ENCODE measurements at regions not wholly inside any gene's neighbourhood (a gene's known extent, or its start where the extent isn't known, plus 50 kb on each side); places are given as distances from the start of the nearest gene placed in this dataset.

- DNase-seq (ENCODE audit: low spot score in 2 of 2) = no peak
- H3K4me3 ChIP-seq = no peak overlapping the region
- H3K9me3 ChIP-seq = no peaks in the 10 kb centered on the region
- TF ChIP-seq, protein P1, sequence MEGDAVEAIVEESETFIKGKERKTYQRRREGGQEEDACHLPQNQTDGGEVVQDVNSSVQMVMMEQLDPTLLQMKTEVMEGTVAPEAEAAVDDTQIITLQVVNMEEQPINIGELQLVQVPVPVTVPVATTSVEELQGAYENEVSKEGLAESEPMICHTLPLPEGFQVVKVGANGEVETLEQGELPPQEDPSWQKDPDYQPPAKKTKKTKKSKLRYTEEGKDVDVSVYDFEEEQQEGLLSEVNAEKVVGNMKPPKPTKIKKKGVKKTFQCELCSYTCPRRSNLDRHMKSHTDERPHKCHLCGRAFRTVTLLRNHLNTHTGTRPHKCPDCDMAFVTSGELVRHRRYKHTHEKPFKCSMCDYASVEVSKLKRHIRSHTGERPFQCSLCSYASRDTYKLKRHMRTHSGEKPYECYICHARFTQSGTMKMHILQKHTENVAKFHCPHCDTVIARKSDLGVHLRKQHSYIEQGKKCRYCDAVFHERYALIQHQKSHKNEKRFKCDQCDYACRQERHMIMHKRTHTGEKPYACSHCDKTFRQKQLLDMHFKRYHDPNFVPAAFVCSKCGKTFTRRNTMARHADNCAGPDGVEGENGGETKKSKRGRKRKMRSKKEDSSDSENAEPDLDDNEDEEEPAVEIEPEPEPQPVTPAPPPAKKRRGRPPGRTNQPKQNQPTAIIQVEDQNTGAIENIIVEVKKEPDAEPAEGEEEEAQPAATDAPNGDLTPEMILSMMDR (IDR thresholded peaks at IDR 0.05) = no peak
- intact Hi-C loops (cut with DNase I) = no loop called here
- no peaks in the 10 kb centered on the region for H3K36me3 ChIP-seq
- H3K27ac ChIP-seq = no peak overlapping the region
- peaks cover 0 to 12% of the 10 kb centered on the region in 2 donors for H3K4me1 ChIP-seq
- no peaks in the 10 kb centered on the region for H3K27me3 ChIP-seq
These were observed 72.8 kb upstream of the FGGY start for GRCh38 chr1:59223989-59224634.

DNA sequence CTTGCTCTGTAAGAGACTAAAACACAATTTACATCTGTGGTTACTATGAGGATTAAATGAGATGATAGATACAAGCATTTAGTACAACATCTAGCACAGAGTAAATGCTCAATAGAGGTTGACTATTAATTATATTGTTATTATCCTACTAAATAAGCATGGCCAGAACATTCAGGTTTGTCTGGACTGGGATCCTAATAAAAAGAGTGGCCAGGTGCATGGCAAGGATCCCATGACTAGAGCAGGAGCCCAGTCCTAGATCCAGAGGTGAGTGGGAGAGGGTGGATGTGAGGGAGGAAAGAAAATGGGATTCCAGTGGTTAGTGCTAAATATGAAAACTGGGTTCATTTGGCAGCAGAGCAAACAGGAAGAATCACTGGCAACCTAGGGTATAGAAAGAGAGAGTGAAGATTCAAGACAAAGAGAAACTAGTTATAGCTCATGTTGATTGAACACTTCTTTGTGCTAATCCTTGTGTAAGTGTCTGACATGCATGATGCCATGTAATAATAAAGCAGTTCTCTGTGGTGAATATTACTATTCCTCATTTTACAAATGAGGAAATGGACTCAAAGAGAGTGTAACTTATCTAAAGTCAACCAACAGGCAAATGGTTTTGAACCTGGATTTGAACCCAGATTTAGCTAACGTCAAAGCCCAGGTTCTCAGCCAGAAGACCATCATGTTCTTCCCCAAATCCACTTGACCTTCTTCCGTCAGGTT lies 71.1 kb upstream of the FGGY start:
- H3K27ac ChIP-seq = no peak overlapping the region
- H3K27me3 ChIP-seq = no peaks in the 10 kb centered on the region
- no peak overlapping the region for H3K4me3 ChIP-seq
- TF ChIP-seq, protein P1 (IDR thresholded peaks at IDR 0.05) = no peak
- DNase-seq (ENCODE audit: low spot score in 2 of 2) = no peak
- intact Hi-C loops (cut with DNase I) = loop anchor here (5.0 kb wide), 1 partner anchor 73 kb away; no protein-coding TSS in a partner anchor
- no peaks in the 10 kb centered on the region for H3K36me3 ChIP-seq
- peaks cover 0 to 22% of the 10 kb centered on the region in 2 donors for H3K4me1 ChIP-seq
- H3K9me3 ChIP-seq = no peaks in the 10 kb centered on the region

GRCh38 chr1:59229138-59229537 lies 67.8 kb upstream of the FGGY start:
- Histone ChIP-seq H3K27ac (no peak overlapping the region), H3K4me1 (peaks cover 0 to 15% of the 10 kb centered on the region in 2 donors), H3K4me3 (no peak overlapping the region), H3K9me3 (no peaks in the 10 kb centered on the region), H3K27me3 (no peaks in the 10 kb centered on the region), H3K36me3 (no peaks in the 10 kb centered on the region)
- DNase-seq (ENCODE audit: low spot score in 2 of 2) = no peak
- TF ChIP-seq, protein P1 (IDR thresholded peaks at IDR 0.05) = no peak
- intact Hi-C loops (cut with DNase I) = loop anchor here (5.0 kb wide), 1 partner anchor 77 kb away; no protein-coding TSS in a partner anchor

GRCh38 chr1:59230622-59231021 lies 66.3 kb upstream of the FGGY start:
- TF ChIP-seq, protein P1 (IDR thresholded peaks at IDR 0.05) = no peak
- no peak overlapping the region for H3K27ac ChIP-seq
- H3K4me1 ChIP-seq = peaks cover 0 to 15% of the 10 kb centered on the region in 2 donors
- no peak overlapping the region for H3K4me3 ChIP-seq
- H3K36me3 ChIP-seq = no peaks in the 10 kb centered on the region
- intact Hi-C loops (cut with DNase I) = no loop called here
- DNase-seq (ENCODE audit: low spot score in 2 of 2) = no peak
- no peaks in the 10 kb centered on the region for H3K9me3 ChIP-seq
- no peaks in the 10 kb centered on the region for H3K27me3 ChIP-seq

- TF ChIP-seq, protein P1 (IDR thresholded peaks at IDR 0.05) = no peak
- H3K4me1 ChIP-seq = peaks cover 0 to 15% of the 10 kb centered on the region in 2 donors
- no peak overlapping the region for H3K4me3 ChIP-seq
- H3K27ac ChIP-seq = no peak overlapping the region
- no peaks in the 10 kb centered on the region for H3K36me3 ChIP-seq
- no peaks in the 10 kb centered on the region for H3K27me3 ChIP-seq
- no peaks in the 10 kb centered on the region for H3K9me3 ChIP-seq
- intact Hi-C loops (cut with DNase I) = no loop called here
- DNase-seq (ENCODE audit: low spot score in 2 of 2) = peak in 1 of 2 donors; percentile 77
These were observed 64.7 kb upstream of the FGGY start for GRCh38 chr1:59232216-59232615.

Data from ascending aorta (tissue), 2 donors.